Spleen (tissue), 11 donors: ENCODE measurements at regions not wholly inside any gene's neighbourhood (a gene's known extent, or its start where the extent isn't known, plus 50 kb on each side); places are given as distances from the start of the nearest gene placed in this dataset.

Source experiments
- DNase-seq: peaks from one replicate; pipeline ENCODE4 v3.0.0-alpha.2; 2020
- H3K27ac ChIP-seq, 8 donors: fragments of 200-600 bp; sonication (generic) in 7 of 8; 1 replicate in 4 of 8; 2 replicates in 4 of 8; pipeline versions ENCODE4 v1.5.0 to v1.8.0; 2016 to 2021; ENCODE audit warnings: inconsistent platforms in 4 of 8, mild to moderate bottlenecking in 4 of 8, moderate library complexity in 1 of 8
- H3K27me3 ChIP-seq, 7 donors: fragments of 200-600 bp; sonication (generic) in 6 of 7; replicated peaks in 1 of 7; 1 replicate in 4 of 7; 2 replicates in 3 of 7; pipeline versions ENCODE4 v1.5.0 to v1.8.0; 2016 to 2021; ENCODE audit warnings: inconsistent platforms in 3 of 7, mild to moderate bottlenecking in 1 of 7
- H3K36me3 ChIP-seq, 6 donors: fragments of 200-600 bp; sonication (generic) in 5 of 6; 1 replicate in 4 of 6; 2 replicates in 2 of 6; pipeline versions ENCODE4 v1.5.0 to v1.8.0; 2016 to 2021; ENCODE audit warnings: inconsistent platforms in 2 of 6
- H3K4me1 ChIP-seq, 6 donors: fragments of 200-600 bp; sonication (generic) in 5 of 6; 1 replicate in 3 of 6; 2 replicates in 3 of 6; pipeline versions ENCODE4 v1.5.0 to v1.8.0; 2016 to 2021; ENCODE audit warnings: inconsistent platforms in 3 of 6
- H3K4me3 ChIP-seq, 8 donors: fragments of 200-600 bp; sonication (generic) in 7 of 8; 1 replicate in 4 of 8; 2 replicates in 4 of 8; pipeline versions ENCODE4 v1.5.0 to v1.8.0; 2016 to 2021; ENCODE audit warnings: inconsistent platforms in 4 of 8, mild to moderate bottlenecking in 4 of 8, moderate library complexity in 2 of 8
- H3K9me3 ChIP-seq, 8 donors: fragments of 200-600 bp; sonication (generic) in 7 of 8; 1 replicate in 4 of 8; 2 replicates in 4 of 8; pipeline versions ENCODE4 v1.5.0 to v1.8.0; 2016 to 2021; ENCODE audit warnings: inconsistent platforms in 4 of 8
- CTCF ChIP-seq, 11 experiments: fragments of 200-600 bp in 7 of 11; fragments of 450-650 bp in 4 of 11; sonication (generic) in 4 of 11; IDR thresholded peaks in 8 of 11; conservative IDR thresholded peaks in 3 of 11; 1 replicate in 7 of 11; 2 replicates in 4 of 11; pipeline versions ENCODE4 v1.4.0 to v1.8.0; 2016 to 2021; ENCODE audit warnings: antibody characterized with exemption in 11 of 11, inconsistent platforms in 4 of 11, mild to moderate bottlenecking in 1 of 11
- POLR2A ChIP-seq, 3 donors: fragments of 450-650 bp; IDR thresholded peaks; one replicate each; pipeline ENCODE4 v1.5.1; 2017; ENCODE audit warnings: antibody characterized with exemption in 3 of 3, mild to moderate bottlenecking in 1 of 3
- POLR2AphosphoS5 ChIP-seq, 3 donors: sonication (generic); formaldehyde crosslinking; IDR thresholded peaks; one replicate each; pipeline ENCODE4 v1.5.1; 2017; ENCODE audit warnings: antibody characterized with exemption in 3 of 3
- WGBS, 5 donors: extraction: QIAGEN DNeasy Blood & Tissue Kit in 3 of 5; methylation state at CpG; one replicate each; pipeline versions ENCODE4 v1.1.5 to v1.1.7; 2013 to 2018; 5-methylcytosine and 5-hydroxymethylcytosine counted together
- intact Hi-C: fragments of 100-400 bp; cut with DNase I; formaldehyde crosslinking; loops from one replicate; pipeline ENCODE4 v1.15.0; 2023; ENCODE audit warnings: low total_unique reads
- donor health status: healthy with polysubstance abuse.
- donor health status: DM: no; HTN: no; CAD: no; lungs with moderate emphysema.
- donor health status: DM: no; HTN: no; CAD: no.
- donor health status: Bipolar disorder and iron deficiency.
- donor health status: healthy.
- donor health status: DM: no; HTN: no; CAD: no.
- donor health status: DM: yes; HTN: yes; CAD: no.

GRCh38 chr1:113253187-113253586 lies 137.1 kb upstream of the MAGI3 start:
- Histone ChIP-seq H3K36me3 (no peaks in the 10 kb centered on the region), H3K4me3 (no peak overlapping the region), H3K9me3 (no peaks in the 10 kb centered on the region), H3K27ac (no peak overlapping the region), H3K27me3 (peaks cover 0 to 9% (median 0%) of the 10 kb centered on the region in 7 donors), H3K4me1 (no peaks in the 10 kb centered on the region)
- DNase-seq, result no peak
- intact Hi-C loops, result no loop called here
- TF ChIP-seq CTCF (IDR thresholded peaks at IDR 0.05 in 8 of 11, conservative IDR thresholded peaks at IDR 0.05 in 3 of 11) (no peak), POLR2A (IDR thresholded peaks at IDR 0.05) (no peak), POLR2AphosphoS5 (IDR thresholded peaks at IDR 0.05) (no peak)
- whole genome bisulfite sequencing, 5 donors, result 88 to 95% (median 94%) methylated on average over 4 of the region's 4 CpGs

GRCh38 chr1:113253590-113253989 lies 136.7 kb upstream of the MAGI3 start:
- no peak overlapping the region for H3K4me3 ChIP-seq
- no peaks in the 10 kb centered on the region for H3K9me3 ChIP-seq
- TF ChIP-seq CTCF (IDR thresholded peaks at IDR 0.05 in 8 of 11, conservative IDR thresholded peaks at IDR 0.05 in 3 of 11), result no peak
- TF ChIP-seq POLR2A (IDR thresholded peaks at IDR 0.05), result no peak
- no peak for TF ChIP-seq POLR2AphosphoS5 (IDR thresholded peaks at IDR 0.05)
- H3K4me1 ChIP-seq, result no peaks in the 10 kb centered on the region
- no peak for DNase-seq
- intact Hi-C loops, result no loop called here
- H3K36me3 ChIP-seq, result no peaks in the 10 kb centered on the region
- 78 to 89% (median 85%) methylated on average over 2 of the region's 2 CpGs for WGBS, 5 donors
- no peak overlapping the region for H3K27ac ChIP-seq
- H3K27me3 ChIP-seq, result peaks cover 0 to 9% (median 0%) of the 10 kb centered on the region in 7 donors

GRCh38 chr1:113255038-113255719 lies 135.1 kb upstream of the MAGI3 start:
- intact Hi-C loops, result no loop called here
- no peak for DNase-seq
- Histone ChIP-seq H3K27me3 (peaks cover 0 to 15% (median 0%) of the 10 kb centered on the region in 7 donors), H3K36me3 (no peaks in the 10 kb centered on the region), H3K9me3 (no peaks in the 10 kb centered on the region), H3K4me1 (no peaks in the 10 kb centered on the region), H3K4me3 (no peak overlapping the region), H3K27ac (no peak overlapping the region)
- WGBS, 5 donors, result 66 to 80% (median 74%) methylated on average over 7 of the region's 7 CpGs
- TF ChIP-seq CTCF (IDR thresholded peaks at IDR 0.05 in 8 of 11, conservative IDR thresholded peaks at IDR 0.05 in 3 of 11), result no peak
- TF ChIP-seq POLR2A (IDR thresholded peaks at IDR 0.05), result no peak
- no peak for TF ChIP-seq POLR2AphosphoS5 (IDR thresholded peaks at IDR 0.05)

GRCh38 chr1:113255720-113256347 lies 134.5 kb upstream of the MAGI3 start:
- Histone ChIP-seq H3K27me3 (peaks cover 0 to 20% (median 0%) of the 10 kb centered on the region in 7 donors), H3K4me1 (no peaks in the 10 kb centered on the region), H3K9me3 (no peaks in the 10 kb centered on the region), H3K27ac (no peak overlapping the region), H3K36me3 (no peaks in the 10 kb centered on the region), H3K4me3 (no peak overlapping the region)
- 53 to 61% (median 59%) methylated on average over 8 of the region's 8 CpGs for WGBS, 5 donors
- intact Hi-C loops, result no loop called here
- no peak for TF ChIP-seq POLR2A (IDR thresholded peaks at IDR 0.05)
- no peak for TF ChIP-seq POLR2AphosphoS5 (IDR thresholded peaks at IDR 0.05)
- no peak for TF ChIP-seq CTCF (IDR thresholded peaks at IDR 0.05 in 8 of 11, conservative IDR thresholded peaks at IDR 0.05 in 3 of 11)
- no peak for DNase-seq
